ENCODE measurements at regions not wholly inside any gene's neighbourhood (a gene's known extent, or its start where the extent isn't known, plus 50 kb on each side); places are given as distances from the start of the nearest gene placed in this dataset.

DNA sequence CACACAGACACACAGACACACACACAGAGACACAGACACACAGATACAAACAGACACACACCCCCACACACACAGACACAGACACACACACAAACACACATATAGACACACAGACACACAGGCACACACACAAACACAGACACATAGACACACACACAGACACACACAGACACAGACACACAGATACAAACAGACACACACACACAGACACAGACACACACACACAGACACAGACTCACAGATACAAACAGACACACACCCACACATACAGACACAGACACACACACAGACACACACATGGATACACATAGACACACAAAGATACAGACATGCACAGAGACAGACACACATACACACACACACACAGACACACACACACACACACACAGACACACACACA, 174.5 kb downstream of the URI1 start:
- Histone ChIP-seq H3K79me2 (ENCODE audit: control insufficient read depth, low read length) (no peaks in the 10 kb centered on the region), H3K4me1 (ENCODE audit: control insufficient read depth, low read length) (no peaks in the 10 kb centered on the region), H3K27me3 (ENCODE audit: control insufficient read depth, low read length) (no peaks in the 10 kb centered on the region), H3K36me3 (ENCODE audit: control insufficient read depth, low read length) (no peaks in the 10 kb centered on the region), H3F3A (ENCODE audit: control insufficient read depth, insufficient read depth) (no peaks in the 10 kb centered on the region), H3K4me2 (ENCODE audit: low read length) (no peak overlapping the region), H3K4me3 (ENCODE audit: low read length) (no peak overlapping the region), H3K27ac (ENCODE audit: low read depth, low read length) (no peak overlapping the region), H4K20me1 (ENCODE audit: control insufficient read depth, insufficient read depth, low read depth, low read length) (no peaks in the 10 kb centered on the region), H3K9me2 (replicated peaks; ENCODE audit: control insufficient read depth, low read length) (no peaks in the 10 kb centered on the region), H3K9me3 (ENCODE audit: control insufficient read depth, insufficient read depth, low read length) (no peaks in the 10 kb centered on the region)
- TF ChIP-seq, protein P1, sequence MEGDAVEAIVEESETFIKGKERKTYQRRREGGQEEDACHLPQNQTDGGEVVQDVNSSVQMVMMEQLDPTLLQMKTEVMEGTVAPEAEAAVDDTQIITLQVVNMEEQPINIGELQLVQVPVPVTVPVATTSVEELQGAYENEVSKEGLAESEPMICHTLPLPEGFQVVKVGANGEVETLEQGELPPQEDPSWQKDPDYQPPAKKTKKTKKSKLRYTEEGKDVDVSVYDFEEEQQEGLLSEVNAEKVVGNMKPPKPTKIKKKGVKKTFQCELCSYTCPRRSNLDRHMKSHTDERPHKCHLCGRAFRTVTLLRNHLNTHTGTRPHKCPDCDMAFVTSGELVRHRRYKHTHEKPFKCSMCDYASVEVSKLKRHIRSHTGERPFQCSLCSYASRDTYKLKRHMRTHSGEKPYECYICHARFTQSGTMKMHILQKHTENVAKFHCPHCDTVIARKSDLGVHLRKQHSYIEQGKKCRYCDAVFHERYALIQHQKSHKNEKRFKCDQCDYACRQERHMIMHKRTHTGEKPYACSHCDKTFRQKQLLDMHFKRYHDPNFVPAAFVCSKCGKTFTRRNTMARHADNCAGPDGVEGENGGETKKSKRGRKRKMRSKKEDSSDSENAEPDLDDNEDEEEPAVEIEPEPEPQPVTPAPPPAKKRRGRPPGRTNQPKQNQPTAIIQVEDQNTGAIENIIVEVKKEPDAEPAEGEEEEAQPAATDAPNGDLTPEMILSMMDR (IDR thresholded peaks at IDR 0.05; ENCODE audit: low read depth, low read length, poor library complexity, severe bottlenecking): no peak
- TF ChIP-seq EZH2phosphoT487 (IDR thresholded peaks at IDR 0.05; ENCODE audit: borderline replicate concordance, low read length): no peak

DNA sequence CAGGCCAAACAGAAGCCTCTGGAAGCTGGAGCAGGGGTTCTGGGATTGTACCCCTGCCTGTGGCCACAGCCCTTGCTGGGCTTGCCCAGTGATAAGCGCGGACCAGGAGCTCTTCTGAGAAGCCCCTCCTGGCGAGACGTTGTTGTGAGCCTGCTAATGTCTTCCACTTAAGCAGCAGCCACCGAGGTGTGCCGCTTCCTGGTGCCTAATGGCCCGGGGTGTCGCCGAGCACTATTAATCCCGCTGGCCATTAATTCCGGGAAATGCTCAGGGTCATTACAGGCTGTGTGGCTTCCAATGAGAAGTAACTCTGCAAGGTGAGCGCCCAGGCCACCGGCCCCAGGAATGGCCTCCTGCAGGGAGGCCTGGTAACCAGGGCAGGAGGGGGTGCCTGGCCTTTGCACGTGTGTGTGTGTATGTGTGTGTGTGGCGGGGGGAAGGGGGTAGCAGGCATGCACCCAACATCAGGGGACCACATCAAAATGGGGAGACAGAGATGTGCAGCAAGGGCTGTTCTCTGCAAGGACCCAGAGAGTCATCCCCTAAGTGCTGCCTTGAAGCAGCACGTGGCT, 175.0 kb downstream of the URI1 start:
- no peaks in the 10 kb centered on the region for H3F3A ChIP-seq (ENCODE audit: control insufficient read depth, insufficient read depth)
- H3K4me2 ChIP-seq (ENCODE audit: low read length): no peak overlapping the region
- H3K27me3 ChIP-seq (ENCODE audit: control insufficient read depth, low read length): no peaks in the 10 kb centered on the region
- no peaks in the 10 kb centered on the region for H3K4me1 ChIP-seq (ENCODE audit: control insufficient read depth, low read length)
- no peaks in the 10 kb centered on the region for H3K9me3 ChIP-seq (ENCODE audit: control insufficient read depth, insufficient read depth, low read length)
- H3K79me2 ChIP-seq (ENCODE audit: control insufficient read depth, low read length): no peaks in the 10 kb centered on the region
- H4K20me1 ChIP-seq (ENCODE audit: control insufficient read depth, insufficient read depth, low read depth, low read length): no peaks in the 10 kb centered on the region
- TF ChIP-seq EZH2phosphoT487 (IDR thresholded peaks at IDR 0.05; ENCODE audit: borderline replicate concordance, low read length): no peak
- TF ChIP-seq, protein P1 (IDR thresholded peaks at IDR 0.05; ENCODE audit: low read depth, low read length, poor library complexity, severe bottlenecking): no peak
- H3K36me3 ChIP-seq (ENCODE audit: control insufficient read depth, low read length): no peaks in the 10 kb centered on the region
- no peak overlapping the region for H3K4me3 ChIP-seq (ENCODE audit: low read length)
- no peaks in the 10 kb centered on the region for H3K9me2 ChIP-seq (replicated peaks; ENCODE audit: control insufficient read depth, low read length)
- no peak overlapping the region for H3K27ac ChIP-seq (ENCODE audit: low read depth, low read length)

DNA sequence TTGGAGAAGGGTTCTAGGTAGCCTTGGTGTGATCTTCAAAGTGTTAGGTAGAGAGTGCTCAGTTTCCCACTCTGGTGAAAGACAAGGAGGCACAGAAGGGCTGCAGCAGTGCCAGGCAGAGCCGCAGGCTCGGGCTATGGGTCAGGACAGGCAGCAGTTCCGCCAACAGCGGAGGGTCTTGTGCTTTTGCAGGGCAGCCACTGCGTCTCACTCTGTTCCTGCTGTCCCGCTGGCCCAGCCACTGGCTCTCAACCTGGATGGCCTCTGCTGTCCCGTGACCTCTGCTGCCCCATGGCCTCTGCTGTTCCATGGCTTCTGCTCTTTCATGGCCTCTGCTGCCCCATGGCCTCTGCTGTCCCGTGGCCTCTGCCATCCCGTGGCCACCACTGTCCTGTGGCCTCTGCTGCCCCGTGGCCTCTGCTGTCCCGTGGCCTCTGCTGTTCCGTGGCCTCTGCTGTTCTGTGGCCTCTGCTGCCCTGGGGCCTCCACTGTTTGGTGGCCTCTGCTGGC, 175.7 kb downstream of the URI1 start:
- Histone ChIP-seq H3K36me3 (ENCODE audit: control insufficient read depth, low read length) (no peaks in the 10 kb centered on the region), H3K4me1 (ENCODE audit: control insufficient read depth, low read length) (no peaks in the 10 kb centered on the region), H3K9me2 (replicated peaks; ENCODE audit: control insufficient read depth, low read length) (no peaks in the 10 kb centered on the region), H3K27me3 (ENCODE audit: control insufficient read depth, low read length) (no peaks in the 10 kb centered on the region), H3K9me3 (ENCODE audit: control insufficient read depth, insufficient read depth, low read length) (no peaks in the 10 kb centered on the region), H3K27ac (ENCODE audit: low read depth, low read length) (no peak overlapping the region), H3K4me2 (ENCODE audit: low read length) (no peak overlapping the region), H4K20me1 (ENCODE audit: control insufficient read depth, insufficient read depth, low read depth, low read length) (no peaks in the 10 kb centered on the region), H3F3A (ENCODE audit: control insufficient read depth, insufficient read depth) (no peaks in the 10 kb centered on the region), H3K79me2 (ENCODE audit: control insufficient read depth, low read length) (no peaks in the 10 kb centered on the region), H3K4me3 (ENCODE audit: low read length) (no peak overlapping the region)
- no peak for TF ChIP-seq EZH2phosphoT487 (IDR thresholded peaks at IDR 0.05; ENCODE audit: borderline replicate concordance, low read length)
- TF ChIP-seq, protein P1 (IDR thresholded peaks at IDR 0.05; ENCODE audit: low read depth, low read length, poor library complexity, severe bottlenecking): no peak

All from DOHH2 (cell line).